K562 (cell line): ENCODE measurements at regions not wholly inside any gene's neighbourhood (a gene's known extent, or its start where the extent isn't known, plus 50 kb on each side); places are given as distances from the start of the nearest gene placed in this dataset.

Experiments used
- ATAC-seq: fragments of 200-7000 bp; cut with Tn5 transposase; 3 replicates; pipeline ENCODE4 v1.9.1; 2020; ENCODE audit warnings: moderate library complexity
- BruUV-seq: library from RNA; stranded (reverse); fragments of 400-500 nt; replicated peaks from 2 replicates; lab custom pipeline; 2021; lab: Mats Ljungman, UMichigan
- CTCF ChIA-PET: fragments of 300-600 bp; formaldehyde crosslinking; extraction: SDS; loops from one replicate; lab custom pipeline; 2021; ENCODE audit warnings: low intra/inter-chr PET ratio; lab: Yijun Ruan, JAX
- POLR2A ChIA-PET: fragments of 300-600, 350-650 bp; sonication (Branson Sonifier 250); formaldehyde crosslinking; extraction: SDS; loops from one replicate; lab custom pipeline; 2021; ENCODE audit warnings: antibody characterized with exemption, inconsistent platforms; lab: Yijun Ruan, JAX
- DNase-seq, 4 experiments: peaks; one replicate each; pipeline versions ENCODE4 v3.0.0 to v3.0.0-alpha.2; 2011 to 2018; ENCODE audit warnings: low spot score in 3 of 4, mixed read lengths in 3 of 4; ENCODE audit errors: extremely low read depth in 1 of 4
- FAIRE-seq: peaks from 2 replicates; lab custom pipeline; 2011; peaks lifted over from hg19 to GRCh38; lab: Jason Lieb, UNC
- H2AFZ ChIP-seq: 2 replicates; pipeline ENCODE4 v1.6.0; 2011; ENCODE audit warnings: low read depth, low read length, control low read depth, inconsistent platforms
- H3K27ac ChIP-seq: fragments of 200-600 bp; 3 replicates; pipeline ENCODE4 v1.8.0; 2011; ENCODE audit warnings: low read depth, mild to moderate bottlenecking, control low read depth, inconsistent platforms, low read length, moderate library complexity, mixed read lengths; ENCODE audit errors: extremely low read depth
- H3K27me3 ChIP-seq, 2 experiments: fragments of 300-600 bp in 1 of 2; 2 replicates in 1 of 2; 3 replicates in 1 of 2; pipeline versions ENCODE4 v1.6.0 to v1.8.0; 2011; ENCODE audit warnings: inconsistent platforms in 2 of 2, low read length in 2 of 2, mild to moderate bottlenecking in 1 of 2, mixed read lengths in 1 of 2, moderate library complexity in 1 of 2; ENCODE audit not compliant: control insufficient read depth in 2 of 2, insufficient read depth in 2 of 2
- H3K36me3 ChIP-seq: fragments of 300-600 bp; 3 replicates; pipeline ENCODE4 v1.8.0; 2011; ENCODE audit warnings: mild to moderate bottlenecking, low read length, inconsistent platforms; ENCODE audit not compliant: control insufficient read depth, insufficient read depth
- H3K4me1 ChIP-seq, 2 experiments: fragments of 200-600 bp in 1 of 2; replicated peaks in 1 of 2; 2 replicates in 1 of 2; 3 replicates in 1 of 2; pipeline versions ENCODE4 v1.5.1 to v1.8.0; 2011; ENCODE audit warnings: inconsistent platforms in 2 of 2, low read length in 2 of 2, mild to moderate bottlenecking in 1 of 2, mixed read lengths in 1 of 2, moderate library complexity in 1 of 2; ENCODE audit not compliant: control insufficient read depth in 2 of 2, insufficient read depth in 2 of 2
- H3K4me2 ChIP-seq: 2 replicates; pipeline ENCODE4 v1.6.1; 2011; ENCODE audit warnings: low read length, control low read depth, inconsistent platforms, mixed read lengths; ENCODE audit not compliant: insufficient read depth
- H3K4me3 ChIP-seq: fragments of 200-600 bp; sonication (generic), shearing (Covaris generic); 2 replicates; pipeline ENCODE4 v1.5.1; 2016; ENCODE audit warnings: control low read depth, inconsistent platforms
- H3K79me2 ChIP-seq: fragments of 200-600 bp; 3 replicates; pipeline ENCODE4 v1.8.0; 2011; ENCODE audit warnings: low read length, inconsistent platforms; ENCODE audit not compliant: control insufficient read depth, insufficient read depth
- H3K9ac ChIP-seq, 2 experiments: 2 replicates each; pipeline versions ENCODE4 v1.6.0 to v1.6.1; 2011; ENCODE audit warnings: low read depth in 2 of 2, low read length in 2 of 2, control low read depth in 1 of 2, inconsistent platforms in 1 of 2, mild to moderate bottlenecking in 1 of 2, mixed read lengths in 1 of 2; ENCODE audit not compliant: insufficient read depth in 1 of 2
- H3K9me1 ChIP-seq: one replicate; pipeline ENCODE4 v1.6.0; 2011; ENCODE audit warnings: inconsistent platforms, mild to moderate bottlenecking, low read length, moderate library complexity; ENCODE audit not compliant: control insufficient read depth, insufficient read depth
- H3K9me3 ChIP-seq: replicated peaks from 2 replicates; pipeline ENCODE4 v1.5.1; 2011; ENCODE audit warnings: low read depth, low read length, inconsistent platforms; ENCODE audit not compliant: control insufficient read depth, insufficient read depth
- H4K20me1 ChIP-seq: replicated peaks from 2 replicates; pipeline ENCODE4 v1.6.1; 2011; ENCODE audit warnings: low read length, inconsistent platforms, mixed read lengths; ENCODE audit not compliant: control insufficient read depth, insufficient read depth
- AFF4 ChIP-seq: sonication (generic); formaldehyde crosslinking; IDR thresholded peaks from 2 replicates; pipeline ENCODE4 v1.8.0; 2023; ENCODE audit warnings: mild to moderate bottlenecking, missing genetic modification reagents
- HDAC6 ChIP-seq: IDR thresholded peaks from 2 replicates; pipeline ENCODE4 v1.6.1; 2012; ENCODE audit warnings: low read depth, mild to moderate bottlenecking, control low read depth, inconsistent platforms, low read length, moderate library complexity
- MEF2A ChIP-seq: IDR thresholded peaks from 2 replicates; pipeline ENCODE4 v1.6.1; 2011; ENCODE audit warnings: low read depth, mild to moderate bottlenecking, low read length, moderate library complexity; ENCODE audit not compliant: control insufficient read depth
- NONO ChIP-seq, 2 experiments: fragments of 200-400 bp in 1 of 2; fragments of 450-650 bp in 1 of 2; formaldehyde crosslinking in 1 of 2; IDR thresholded peaks; 2 replicates each; pipeline ENCODE4 v1.6.1; 2017; ENCODE audit warnings: low read depth in 2 of 2, mild to moderate bottlenecking in 2 of 2, moderate library complexity in 2 of 2, low read length in 1 of 2
- NR2C2 ChIP-seq, 2 experiments: fragments of 200-800 bp in 1 of 2; sonication (Bioruptor generic) in 1 of 2; sonication (generic) in 1 of 2; formaldehyde crosslinking in 1 of 2; IDR thresholded peaks; 2 replicates each; pipeline versions ENCODE4 v1.6.1 to v1.8.0; 2016 to 2022; ENCODE audit warnings: mild to moderate bottlenecking in 1 of 2, missing compliant biosample characterization in 1 of 2, missing genetic modification characterization in 1 of 2, missing genetic modification reagents in 1 of 2
- PHB2 ChIP-seq: fragments of 450-650 bp; IDR thresholded peaks from 2 replicates; pipeline ENCODE4 v1.6.1; 2017; ENCODE audit warnings: low read depth
- THRAP3 ChIP-seq: fragments of 450-650 bp; IDR thresholded peaks from 2 replicates; pipeline ENCODE4 v1.6.1; 2016; ENCODE audit warnings: mild to moderate bottlenecking, inconsistent platforms, borderline replicate concordance
- U2AF2 ChIP-seq: fragments of 200-400 bp; formaldehyde crosslinking; optimal IDR thresholded peaks from 2 replicates; pipeline ENCODE3; 2017; ENCODE audit warnings: low read depth, mild to moderate bottlenecking, low read length
- ZNF347 ChIP-seq: fragments of 450-650 bp; formaldehyde crosslinking; IDR thresholded peaks from 2 replicates; pipeline ENCODE4 v1.4.0; 2020; ENCODE audit warnings: low read depth, mild to moderate bottlenecking, moderate library complexity
- ZNF584 ChIP-seq: fragments of 200-800 bp; sonication (Bioruptor generic); IDR thresholded peaks from 2 replicates; pipeline ENCODE4 v1.6.1; 2016; ENCODE audit warnings: low read depth, mild to moderate bottlenecking, missing genetic modification characterization, missing compliant biosample characterization
- WGBS: fragments of 100-300 bp; shearing (Covaris generic); methylation state at CpG from one replicate; pipeline ENCODE4 v1.1.6; 2016; ENCODE audit warnings: low coverage, mixed read lengths; ENCODE audit not compliant: insufficient coverage; ENCODE audit errors: missing lambda C conversion rate; 5-methylcytosine and 5-hydroxymethylcytosine counted together
- in situ Hi-C: fragments of 300-500 bp; cut with MboI; formaldehyde crosslinking; loops from 4 replicates; pipeline ENCODE4 v1.15.0; 2018; ENCODE audit warnings: inconsistent platforms, mixed read lengths
- intact Hi-C: fragments of 100-400 bp; cut with micrococcal nuclease; formaldehyde crosslinking; loops from 2 replicates; pipeline ENCODE4 v1.14.2; 2022

- no peaks in the 10 kb centered on the region for H3K36me3 ChIP-seq
- H3K9me3 ChIP-seq, result no peaks in the 10 kb centered on the region
- H3K27ac ChIP-seq, result no peak overlapping the region
- CTCF ChIA-PET, result no interaction called here
- H2AFZ ChIP-seq, result no peak overlapping the region
- ATAC-seq (no peak), DNase-seq (no peak), FAIRE-seq (no peak)
- no peaks in the 10 kb centered on the region for H3K79me2 ChIP-seq
- no peak overlapping the region for H3K9ac ChIP-seq
- H3K9me1 ChIP-seq, result no peaks in the 10 kb centered on the region
- POLR2A ChIA-PET, result interaction anchor here (0.7 kb wide), 1 partner anchor 62 kb away, joined by 4 read pairs; no protein-coding TSS in a partner anchor
- H4K20me1 ChIP-seq, result no peaks in the 10 kb centered on the region
- BruUV-seq, result no TSS peak
- 0% methylated on average over 5 of the region's 5 CpGs for WGBS
- no peaks in the 10 kb centered on the region for H3K4me1 ChIP-seq
- TF ChIP-seq MEF2A, result no peak
- TF ChIP-seq ZNF584 (CRISPR knock-in tag), result no peak
- TF ChIP-seq U2AF2, result no peak
- TF ChIP-seq HDAC6, result no peak
- TF ChIP-seq NONO (IDR thresholded peaks at IDR 0.05; ENCODE audit: low read depth in 2 of 2, low read length in 1 of 2), result no peak
- TF ChIP-seq THRAP3, result no peak
- no peak for TF ChIP-seq PHB2
- no peak for TF ChIP-seq AFF4
- no peak for TF ChIP-seq NR2C2 (CRISPR knock-in tag; IDR thresholded peaks at IDR 0.05)
- no peak for TF ChIP-seq NR2C2 (tag; IDR thresholded peaks at IDR 0.05)
- TF ChIP-seq ZNF347 (CRISPR knock-in tag), result no peak
- no peak overlapping the region for H3K4me2 ChIP-seq
- no peak overlapping the region for H3K4me3 ChIP-seq
- intact Hi-C loops (no loop called here), in situ Hi-C loops (no loop called here)
- H3K27me3 ChIP-seq, result peaks cover 0 to 18% of the 10 kb centered on the region in 2 experiments; a peak in 2 of 5 replicates
Observed at GRCh38 chr16:54208237-54208636, 78.3 kb downstream of the IRX3 start.
